Eye (tissue), 1 donor: ENCODE measurements at regions not wholly inside any gene's neighbourhood (a gene's known extent, or its start where the extent isn't known, plus 50 kb on each side); places are given as distances from the start of the nearest gene placed in this dataset.
A peak's percentile ranks its signal among the peaks of the same experiment; 100 is the strongest.

Experiments used
- DNase-seq: peaks from one replicate; pipeline ENCODE4 v3.0.0-alpha.2; 2015

DNA sequence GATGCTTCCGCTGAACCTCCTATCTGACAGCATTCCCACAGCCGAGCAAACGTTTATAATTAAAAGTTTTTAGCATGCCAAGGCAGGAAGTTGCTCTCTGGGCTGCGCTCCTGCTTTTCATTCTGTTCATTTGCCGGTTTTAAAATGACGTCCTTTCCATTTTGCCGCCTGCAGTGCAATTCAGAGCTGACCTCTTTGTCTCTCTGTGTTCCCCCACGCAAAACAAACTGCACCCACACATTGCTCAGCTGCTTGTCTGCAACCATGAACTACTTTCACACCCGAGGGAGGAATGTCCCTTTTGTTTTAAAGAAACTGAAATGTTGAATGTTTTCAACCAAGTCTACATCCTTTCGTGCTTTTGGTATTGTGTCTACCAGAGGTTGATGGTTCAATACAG, 416.5 kb downstream of the EFNB2 start:
- DNase-seq, result no peak

DNA sequence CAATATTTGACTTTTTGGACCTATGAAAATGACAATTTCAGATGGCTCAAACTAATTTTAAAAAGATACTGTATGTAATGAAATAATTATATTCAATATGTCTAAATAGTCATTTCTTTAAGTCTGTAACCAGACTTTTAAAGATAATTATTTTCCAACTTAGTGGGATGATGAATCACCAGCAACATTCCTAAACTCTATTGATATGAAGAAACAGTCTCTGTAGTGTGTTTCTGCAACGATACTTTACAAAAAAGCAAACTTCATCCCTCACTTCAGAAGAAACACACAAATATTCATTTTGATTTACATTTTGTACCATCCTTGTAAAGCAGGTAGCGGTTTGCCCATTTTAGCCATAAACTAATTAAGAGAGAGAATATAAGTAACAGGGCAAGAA, 417.4 kb downstream of the EFNB2 start:
- DNase-seq, result no peak

GRCh38 chr13:106117640-106118039, 417.8 kb downstream of the EFNB2 start:
- DNase-seq, result no peak

DNA sequence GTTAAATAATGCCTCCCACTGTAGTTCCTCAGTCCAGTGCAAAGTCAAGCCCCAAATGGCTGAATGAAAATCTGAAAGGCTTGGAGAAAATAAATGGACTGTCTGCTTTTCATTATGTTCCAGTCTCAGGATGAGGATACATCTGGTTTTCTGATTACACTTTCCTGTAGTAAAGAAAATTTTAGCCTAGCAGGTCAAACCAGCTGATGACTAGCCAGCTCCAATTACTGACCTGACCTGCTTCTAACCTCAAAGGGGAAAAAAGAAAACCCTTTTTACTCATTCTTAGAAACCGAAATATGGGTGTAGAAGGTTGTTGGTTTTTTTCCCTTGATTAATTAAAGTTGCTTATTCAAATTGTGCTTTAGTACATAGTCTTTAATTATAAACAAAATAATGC, 418.4 kb downstream of the EFNB2 start:
- DNase-seq, result no peak

DNA sequence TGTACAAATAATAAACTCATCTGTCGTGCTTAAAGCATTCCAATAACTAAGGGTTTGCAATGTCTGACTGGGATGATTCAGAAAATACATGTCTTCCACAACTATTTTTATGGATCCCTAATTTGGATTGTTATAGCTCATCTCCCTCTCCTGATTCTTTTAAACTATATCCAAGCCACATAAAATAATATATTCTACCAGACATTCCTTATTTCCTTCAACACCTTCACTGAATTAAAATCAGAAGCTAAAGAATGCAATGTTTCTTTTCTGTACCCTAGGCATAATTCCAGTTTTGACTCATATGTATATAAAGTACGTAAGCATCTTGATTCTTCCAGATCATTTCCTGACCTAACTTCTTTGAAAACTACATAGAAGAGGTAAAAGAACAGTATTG, 420.4 kb downstream of the EFNB2 start:
- DNase-seq, result no peak

- no peak for DNase-seq
Observed at GRCh38 chr13:106113796-106114195, 421.7 kb downstream of the EFNB2 start.

- DNase-seq, result no peak
Observed at GRCh38 chr13:106112191-106112590, 423.3 kb downstream of the EFNB2 start.

GRCh38 chr13:106110241-106110855, 425.1 kb downstream of the EFNB2 start:
- no peak for DNase-seq

DNA sequence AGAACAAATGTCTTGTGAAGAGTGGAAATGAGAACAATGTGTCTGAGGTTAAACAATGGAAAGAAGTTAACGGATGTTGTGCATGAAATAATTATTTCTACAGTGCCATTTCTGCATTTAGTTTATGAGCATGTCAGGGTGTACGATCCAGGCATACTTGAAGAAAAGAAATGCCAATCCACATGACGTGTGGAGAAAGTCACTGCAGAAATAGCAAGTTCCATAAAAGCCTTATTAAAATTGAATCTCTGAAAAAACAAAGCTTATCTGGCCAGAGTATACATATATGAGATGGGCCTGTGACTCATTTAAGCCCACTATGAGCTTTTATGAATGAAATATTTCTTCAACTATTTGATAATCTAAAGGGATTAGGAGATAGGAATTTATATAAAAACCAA, 426.1 kb downstream of the EFNB2 start:
- DNase-seq, result no peak

- DNase-seq, result no peak
Observed at GRCh38 chr13:106108346-106108745, 427.1 kb downstream of the EFNB2 start.

DNA sequence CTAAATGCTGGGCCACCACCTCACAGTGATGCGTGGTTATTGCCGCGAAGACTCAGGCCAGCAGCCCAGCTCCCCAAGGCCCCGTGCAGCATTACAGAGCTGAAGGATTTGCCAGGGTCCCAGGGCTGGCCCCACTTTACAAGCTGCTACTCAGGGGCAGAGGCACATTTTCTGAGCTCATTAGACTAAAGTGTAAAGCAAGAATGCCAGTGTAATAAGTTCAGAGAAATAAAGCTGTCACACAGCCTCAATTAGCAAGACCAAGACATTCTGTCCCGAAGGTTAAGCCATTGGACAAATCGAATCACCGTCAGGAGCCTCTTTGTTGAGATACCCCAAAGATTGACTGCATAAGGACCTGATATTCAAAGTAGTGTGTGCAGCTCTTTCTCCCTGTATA, 428.4 kb downstream of the EFNB2 start:
- DNase-seq, result no peak

DNA sequence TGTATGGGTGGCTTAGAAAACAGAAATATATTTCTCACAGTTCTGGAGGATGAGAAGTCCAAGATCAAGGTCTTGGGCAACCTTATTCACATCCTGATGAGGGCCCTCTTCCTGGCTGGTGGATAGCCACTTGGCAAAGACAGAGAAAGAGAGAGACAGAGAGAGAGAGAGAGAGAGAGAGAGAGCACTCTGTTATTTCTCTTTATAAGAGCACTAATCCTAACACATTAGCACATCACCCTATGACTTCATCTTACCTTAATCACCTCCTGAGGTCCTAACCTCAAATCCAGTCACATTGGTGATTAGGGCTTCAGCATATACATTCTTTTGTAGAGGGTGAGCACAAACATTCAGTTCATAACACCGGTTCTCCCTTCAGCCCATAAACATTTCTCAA, 430.3 kb downstream of the EFNB2 start:
- no peak for DNase-seq

GRCh38 chr13:106104281-106104901, 431.1 kb downstream of the EFNB2 start:
- DNase-seq, result no peak

GRCh38 chr13:106103779-106104178, 431.7 kb downstream of the EFNB2 start:
- no peak for DNase-seq

- no peak for DNase-seq
Observed at GRCh38 chr13:106102786-106103185, 432.7 kb downstream of the EFNB2 start.

GRCh38 chr13:106101201-106101600, 434.3 kb downstream of the EFNB2 start:
- no peak for DNase-seq

DNA sequence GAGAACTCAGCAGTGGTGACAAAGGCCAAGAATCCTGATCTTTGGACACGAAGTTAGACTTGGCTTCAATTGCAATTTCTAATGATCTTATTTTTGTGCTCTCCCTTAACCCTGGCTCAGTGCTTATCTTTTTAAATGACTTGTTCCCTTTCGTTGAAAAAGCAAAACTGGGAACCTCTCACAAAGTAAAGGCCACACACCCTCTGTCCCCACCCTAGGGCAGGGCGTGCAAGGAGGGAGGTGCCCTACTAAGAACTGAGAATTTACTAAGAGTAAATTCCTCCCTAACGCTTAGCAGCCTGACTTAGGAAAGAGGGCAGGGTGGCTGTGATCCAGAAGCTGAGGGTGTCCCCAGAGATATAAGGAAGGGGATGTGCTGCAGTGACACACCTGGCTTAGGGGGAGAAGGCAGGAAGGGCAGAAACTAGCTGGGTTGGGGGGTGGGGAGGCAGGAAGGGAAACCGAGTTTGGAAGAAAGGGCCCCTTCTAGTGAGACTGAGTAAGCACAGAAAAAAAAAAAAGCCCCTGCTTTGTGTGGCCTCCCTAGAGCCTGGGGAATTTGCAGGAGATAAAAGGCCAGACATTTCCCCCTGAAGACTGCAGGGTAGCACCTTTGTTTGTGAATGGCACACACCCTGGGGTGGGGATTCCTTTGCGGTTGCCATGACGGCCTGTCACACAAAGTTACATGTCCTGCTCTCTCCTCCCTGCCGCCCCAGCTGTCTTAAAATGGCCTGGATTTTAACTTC, 435.1 kb downstream of the EFNB2 start:
- DNase-seq, result peak; percentile 39

DNA sequence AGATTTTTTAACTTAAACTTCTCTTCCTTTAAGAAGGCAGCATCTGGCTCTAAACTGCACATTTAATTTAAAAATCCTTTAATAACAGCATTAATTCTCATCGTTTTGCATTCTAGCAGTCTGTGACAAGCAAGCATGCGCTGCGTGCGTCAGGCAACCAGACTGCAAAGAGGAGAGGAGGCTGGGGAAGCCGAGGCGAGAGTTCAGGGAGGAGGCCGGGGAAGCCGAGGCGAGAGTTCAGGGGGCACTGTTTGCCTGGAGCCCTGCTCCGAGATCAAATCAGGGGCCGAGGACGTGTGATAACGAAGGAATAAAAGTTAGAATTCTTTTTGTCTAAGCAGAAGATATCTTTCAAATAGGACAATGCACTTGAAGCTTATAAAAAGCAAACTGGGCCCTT, 435.7 kb downstream of the EFNB2 start:
- DNase-seq, result no peak

- DNase-seq, result no peak
Observed at GRCh38 chr13:106098778-106099177, 436.7 kb downstream of the EFNB2 start.

DNA sequence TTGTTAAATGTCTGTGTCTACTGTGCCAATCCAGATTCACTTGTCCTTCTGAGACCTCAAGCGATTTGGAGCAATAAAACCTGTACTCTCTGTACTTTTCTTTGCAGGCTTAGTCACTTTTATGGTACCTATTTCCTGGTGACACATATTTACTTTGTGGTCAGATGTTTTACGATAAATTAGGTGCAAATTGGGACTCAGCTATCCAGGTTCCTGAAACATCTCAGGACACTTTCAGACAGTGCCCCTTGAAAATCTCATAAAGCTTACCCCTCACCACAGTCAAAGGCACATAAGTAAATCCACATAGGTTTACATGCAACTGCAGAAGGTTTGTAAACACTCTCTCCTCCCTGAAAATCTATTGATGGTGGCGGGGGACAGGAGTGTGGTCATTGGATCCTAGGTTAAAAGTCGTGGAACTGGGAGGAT, 438.8 kb downstream of the EFNB2 start:
- no peak for DNase-seq

DNA sequence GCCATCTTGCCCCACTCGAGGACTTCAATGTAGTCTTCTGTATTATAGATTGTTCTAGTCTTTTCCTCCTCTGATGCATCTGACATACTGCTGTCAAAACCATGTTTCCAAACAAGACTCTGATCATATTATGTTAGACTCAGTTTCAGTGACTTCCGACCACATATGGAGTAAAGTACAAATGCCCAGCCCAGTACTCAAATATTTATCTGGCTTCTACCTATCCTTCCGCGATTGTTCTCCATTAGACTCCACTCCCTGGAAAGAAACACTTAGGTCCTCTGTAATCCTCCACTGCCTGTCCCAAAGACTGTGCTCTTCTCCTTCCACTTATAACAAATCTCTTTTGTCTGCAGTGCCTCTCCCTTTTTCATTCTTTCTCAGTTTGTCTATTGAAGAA, 439.5 kb downstream of the EFNB2 start:
- DNase-seq, result no peak

- DNase-seq, result no peak
Observed at GRCh38 chr13:106095406-106095805, 440.1 kb downstream of the EFNB2 start.

- no peak for DNase-seq
Observed at GRCh38 chr13:106090001-106090400, 445.5 kb downstream of the EFNB2 start.

- no peak for DNase-seq
Observed at GRCh38 chr13:106089261-106089980, 446.0 kb downstream of the EFNB2 start.
